A673 (cell line): ENCODE measurements at regions not wholly inside any gene's neighbourhood (a gene's known extent, or its start where the extent isn't known, plus 50 kb on each side); places are given as distances from the start of the nearest gene placed in this dataset.

Source experiments
- BruUV-seq: library from RNA; stranded (reverse); fragments of 400-500 nt; replicated peaks from 2 replicates; lab custom pipeline; 2021; lab: Mats Ljungman, UMichigan
- CTCF ChIA-PET: fragments of 300-600 bp; sonication (Branson Sonifier 250); formaldehyde crosslinking; loops from one replicate; lab custom pipeline; 2022; ENCODE audit warnings: antibody characterized with exemption; lab: Charles Lee
- POLR2A ChIA-PET: fragments of 300-600 bp; sonication (Branson Sonifier 250); formaldehyde crosslinking; loops from one replicate; lab custom pipeline; 2022; ENCODE audit warnings: antibody characterized with exemption; ENCODE audit not compliant: low non-redundant PET; lab: Charles Lee
- DNase-seq: peaks from one replicate; pipeline ENCODE4 v3.0.0-alpha.2; 2015; ENCODE audit warnings: low spot score
- H3K27ac ChIP-seq: fragments of 200-600 bp; sonication (generic); 2 replicates; pipeline ENCODE4 v1.5.1; 2016; ENCODE audit warnings: mixed run types, low read depth, mild to moderate bottlenecking, mixed read lengths, antibody characterized with exemption, low read length; ENCODE audit not compliant: poor library complexity, severe bottlenecking
- H3K27me3 ChIP-seq: fragments of 200-600 bp; sonication (generic); replicated peaks from 2 replicates; pipeline ENCODE4 v1.6.1; 2017; ENCODE audit warnings: mixed run types, low read depth, mild to moderate bottlenecking, mixed read lengths, antibody characterized with exemption, low read length; ENCODE audit not compliant: insufficient read depth, poor library complexity
- H3K36me3 ChIP-seq: fragments of 200-600 bp; sonication (generic); 2 replicates; pipeline ENCODE4 v1.6.1; 2016; ENCODE audit warnings: mixed run types, mild to moderate bottlenecking, mixed read lengths, antibody characterized with exemption, low read length; ENCODE audit not compliant: insufficient read depth, poor library complexity, severe bottlenecking
- H3K4me1 ChIP-seq: fragments of 200-600 bp; sonication (generic); 2 replicates; pipeline ENCODE4 v1.6.1; 2017; ENCODE audit warnings: mixed run types, mild to moderate bottlenecking, mixed read lengths, antibody characterized with exemption, low read length; ENCODE audit not compliant: insufficient read depth, poor library complexity, severe bottlenecking
- H3K4me3 ChIP-seq: fragments of 200-600 bp; sonication (generic); 2 replicates; pipeline ENCODE4 v1.5.1; 2016; ENCODE audit warnings: low read depth, mixed run types, mild to moderate bottlenecking, mixed read lengths, low read length; ENCODE audit not compliant: poor library complexity, severe bottlenecking
- H3K9me3 ChIP-seq: fragments of 200-600 bp; sonication (generic); 2 replicates; pipeline ENCODE4 v1.6.1; 2016; ENCODE audit warnings: mixed run types, low read depth, mild to moderate bottlenecking, mixed read lengths, antibody characterized with exemption, low read length; ENCODE audit not compliant: poor library complexity, severe bottlenecking
- EZH2 ChIP-seq: fragments of 200-600 bp; sonication (generic); IDR thresholded peaks from 2 replicates; pipeline ENCODE4 v1.6.1; 2017; ENCODE audit warnings: borderline replicate concordance, low read depth, mild to moderate bottlenecking, mixed read lengths, antibody characterized with exemption, low read length; ENCODE audit not compliant: poor library complexity, severe bottlenecking
- intact Hi-C: fragments of 100-400 bp; cut with micrococcal nuclease; formaldehyde crosslinking; loops from one replicate; pipeline ENCODE4 v1.10.0; 2022; ENCODE audit not compliant: unreplicated experiment
- TF ChIP-seq, protein P1 (sequence below): fragments of 300-800, 200-600 bp; sonication (generic); conservative IDR thresholded peaks from 2 replicates; pipeline ENCODE4 v1.5.1; 2017; ENCODE audit warnings: low read depth, mild to moderate bottlenecking, antibody characterized with exemption, low read length, moderate library complexity, mixed read lengths

GRCh38 chr7:54037873-54038272 lies 504.3 kb upstream of the VSTM2A start:
- no peak overlapping the region for H3K27ac ChIP-seq
- H3K4me1 ChIP-seq, result no peaks in the 10 kb centered on the region
- peaks cover 28% of the 10 kb centered on the region for H3K9me3 ChIP-seq
- ChIA-PET POLR2A (no interaction called here), CTCF (no interaction called here)
- BruUV-seq, result no TSS peak
- H3K36me3 ChIP-seq, result no peaks in the 10 kb centered on the region
- TF ChIP-seq, protein P1, sequence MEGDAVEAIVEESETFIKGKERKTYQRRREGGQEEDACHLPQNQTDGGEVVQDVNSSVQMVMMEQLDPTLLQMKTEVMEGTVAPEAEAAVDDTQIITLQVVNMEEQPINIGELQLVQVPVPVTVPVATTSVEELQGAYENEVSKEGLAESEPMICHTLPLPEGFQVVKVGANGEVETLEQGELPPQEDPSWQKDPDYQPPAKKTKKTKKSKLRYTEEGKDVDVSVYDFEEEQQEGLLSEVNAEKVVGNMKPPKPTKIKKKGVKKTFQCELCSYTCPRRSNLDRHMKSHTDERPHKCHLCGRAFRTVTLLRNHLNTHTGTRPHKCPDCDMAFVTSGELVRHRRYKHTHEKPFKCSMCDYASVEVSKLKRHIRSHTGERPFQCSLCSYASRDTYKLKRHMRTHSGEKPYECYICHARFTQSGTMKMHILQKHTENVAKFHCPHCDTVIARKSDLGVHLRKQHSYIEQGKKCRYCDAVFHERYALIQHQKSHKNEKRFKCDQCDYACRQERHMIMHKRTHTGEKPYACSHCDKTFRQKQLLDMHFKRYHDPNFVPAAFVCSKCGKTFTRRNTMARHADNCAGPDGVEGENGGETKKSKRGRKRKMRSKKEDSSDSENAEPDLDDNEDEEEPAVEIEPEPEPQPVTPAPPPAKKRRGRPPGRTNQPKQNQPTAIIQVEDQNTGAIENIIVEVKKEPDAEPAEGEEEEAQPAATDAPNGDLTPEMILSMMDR, result no peak
- no peak for TF ChIP-seq EZH2
- H3K27me3 ChIP-seq, result no peaks in the 10 kb centered on the region
- H3K4me3 ChIP-seq, result no peak overlapping the region
- intact Hi-C loops, result no loop called here
- no peak for DNase-seq

DNA sequence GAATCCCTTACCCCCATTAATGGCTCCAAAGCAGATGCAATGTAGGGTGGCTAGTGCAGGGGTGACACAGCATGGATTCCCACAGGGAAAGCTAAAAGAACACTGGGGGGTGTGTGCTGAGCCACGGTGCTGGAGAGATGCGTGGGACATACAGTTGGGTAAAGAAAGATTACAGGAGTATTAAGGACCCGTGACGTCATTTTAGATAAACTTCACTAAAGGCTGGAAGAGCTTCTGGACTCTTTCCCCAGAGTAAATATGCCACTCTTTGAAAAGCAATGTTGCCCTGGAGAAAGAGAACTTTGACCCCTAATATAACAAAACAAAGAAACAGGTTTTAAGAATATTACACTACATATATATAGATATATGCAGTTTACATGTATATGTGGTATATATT lies 481.5 kb upstream of the VSTM2A start:
- ChIA-PET POLR2A (no interaction called here), CTCF (no interaction called here)
- no peak for DNase-seq
- Histone ChIP-seq H3K27ac (no peak overlapping the region), H3K36me3 (no peaks in the 10 kb centered on the region), H3K27me3 (no peaks in the 10 kb centered on the region), H3K4me3 (no peak overlapping the region), H3K4me1 (no peaks in the 10 kb centered on the region), H3K9me3 (peaks cover 44% of the 10 kb centered on the region)
- intact Hi-C loops, result no loop called here
- no TSS peak for BruUV-seq
- no peak for TF ChIP-seq EZH2
- TF ChIP-seq, protein P1, result no peak

DNA sequence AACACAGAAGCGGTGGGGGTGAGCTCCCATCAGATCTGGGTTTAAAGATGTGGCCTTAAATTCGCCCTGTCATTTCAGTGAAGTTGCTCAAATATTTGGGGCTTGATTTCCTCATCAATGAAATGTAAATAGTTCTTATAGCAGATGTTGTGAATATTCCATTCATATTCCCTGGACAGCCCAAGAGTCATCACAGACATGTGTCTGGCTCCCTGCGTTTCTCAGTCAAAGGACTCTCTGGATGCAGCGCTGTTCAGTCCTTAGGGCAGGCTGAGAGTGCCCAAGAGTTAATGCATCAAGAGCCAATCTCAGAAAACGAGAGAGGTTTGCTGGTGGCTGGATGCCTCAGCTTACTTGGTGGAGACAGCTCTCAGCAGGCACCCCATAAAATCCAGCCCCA lies 475.5 kb upstream of the VSTM2A start:
- H3K9me3 ChIP-seq, result peaks cover 42% of the 10 kb centered on the region
- no peak overlapping the region for H3K4me3 ChIP-seq
- H3K4me1 ChIP-seq, result no peaks in the 10 kb centered on the region
- no peaks in the 10 kb centered on the region for H3K36me3 ChIP-seq
- no peak overlapping the region for H3K27ac ChIP-seq
- H3K27me3 ChIP-seq, result no peaks in the 10 kb centered on the region
- POLR2A ChIA-PET, result no interaction called here
- no TSS peak for BruUV-seq
- intact Hi-C loops, result no loop called here
- DNase-seq, result no peak
- CTCF ChIA-PET, result no interaction called here
- TF ChIP-seq, protein P1, result no peak
- no peak for TF ChIP-seq EZH2
